ENCODE measurements at regions not wholly inside any gene's neighbourhood (a gene's known extent, or its start where the extent isn't known, plus 50 kb on each side); places are given as distances from the start of the nearest gene placed in this dataset.

DNA sequence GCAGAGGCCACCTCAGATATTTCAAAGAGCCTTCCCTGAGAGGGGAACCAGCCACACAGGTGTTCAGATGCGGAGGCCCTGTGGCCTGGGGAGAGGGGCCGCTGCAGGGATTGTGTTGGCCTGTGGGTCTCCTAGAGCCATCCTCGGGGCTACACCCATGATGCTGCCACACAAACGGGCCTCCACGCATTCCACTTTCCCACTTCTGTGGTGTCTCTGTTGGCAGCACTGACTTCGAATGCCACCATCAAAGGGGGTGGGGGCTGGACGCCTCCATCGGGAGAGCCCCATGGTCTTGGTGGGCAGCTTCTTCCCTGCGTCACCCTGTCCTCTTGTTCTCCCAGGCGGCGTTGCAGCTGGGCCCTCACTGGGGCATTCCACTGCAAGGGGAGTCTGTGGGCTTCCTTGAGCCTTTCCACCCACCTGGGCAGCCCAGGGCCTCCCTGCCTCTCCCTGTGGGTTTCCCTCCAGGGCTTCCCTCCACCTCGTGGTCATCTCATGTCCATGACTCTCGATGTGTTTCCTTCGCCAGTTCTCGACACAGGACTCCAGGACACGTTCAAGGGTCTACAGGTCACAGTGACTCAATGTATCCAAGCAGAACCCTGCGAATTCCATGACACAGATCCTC lies 145.5 kb downstream of the ERMARD start:
- peak; percentile 54 for DNase-seq (ENCODE audit: low spot score)
- no peak overlapping the region for H3K4me3 ChIP-seq
- H3K27ac ChIP-seq: no peak overlapping the region
- no peaks in the 10 kb centered on the region for H3K4me1 ChIP-seq
- H3K27me3 ChIP-seq: no peaks in the 10 kb centered on the region
- no peaks in the 10 kb centered on the region for H3K36me3 ChIP-seq
- TF ChIP-seq, protein P1, sequence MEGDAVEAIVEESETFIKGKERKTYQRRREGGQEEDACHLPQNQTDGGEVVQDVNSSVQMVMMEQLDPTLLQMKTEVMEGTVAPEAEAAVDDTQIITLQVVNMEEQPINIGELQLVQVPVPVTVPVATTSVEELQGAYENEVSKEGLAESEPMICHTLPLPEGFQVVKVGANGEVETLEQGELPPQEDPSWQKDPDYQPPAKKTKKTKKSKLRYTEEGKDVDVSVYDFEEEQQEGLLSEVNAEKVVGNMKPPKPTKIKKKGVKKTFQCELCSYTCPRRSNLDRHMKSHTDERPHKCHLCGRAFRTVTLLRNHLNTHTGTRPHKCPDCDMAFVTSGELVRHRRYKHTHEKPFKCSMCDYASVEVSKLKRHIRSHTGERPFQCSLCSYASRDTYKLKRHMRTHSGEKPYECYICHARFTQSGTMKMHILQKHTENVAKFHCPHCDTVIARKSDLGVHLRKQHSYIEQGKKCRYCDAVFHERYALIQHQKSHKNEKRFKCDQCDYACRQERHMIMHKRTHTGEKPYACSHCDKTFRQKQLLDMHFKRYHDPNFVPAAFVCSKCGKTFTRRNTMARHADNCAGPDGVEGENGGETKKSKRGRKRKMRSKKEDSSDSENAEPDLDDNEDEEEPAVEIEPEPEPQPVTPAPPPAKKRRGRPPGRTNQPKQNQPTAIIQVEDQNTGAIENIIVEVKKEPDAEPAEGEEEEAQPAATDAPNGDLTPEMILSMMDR (IDR thresholded peaks at IDR 0.05): no peak
- H3K9me3 ChIP-seq: no peaks in the 10 kb centered on the region

GRCh38 chr6:169895926-169896761 lies 144.7 kb downstream of the ERMARD start:
- peak; percentile 54 for DNase-seq (ENCODE audit: low spot score)
- H3K4me3 ChIP-seq: no peak overlapping the region
- no peaks in the 10 kb centered on the region for H3K4me1 ChIP-seq
- TF ChIP-seq, protein P1 (IDR thresholded peaks at IDR 0.05): no peak
- H3K36me3 ChIP-seq: no peaks in the 10 kb centered on the region
- H3K27me3 ChIP-seq: no peaks in the 10 kb centered on the region
- H3K27ac ChIP-seq: no peak overlapping the region
- no peaks in the 10 kb centered on the region for H3K9me3 ChIP-seq

DNA sequence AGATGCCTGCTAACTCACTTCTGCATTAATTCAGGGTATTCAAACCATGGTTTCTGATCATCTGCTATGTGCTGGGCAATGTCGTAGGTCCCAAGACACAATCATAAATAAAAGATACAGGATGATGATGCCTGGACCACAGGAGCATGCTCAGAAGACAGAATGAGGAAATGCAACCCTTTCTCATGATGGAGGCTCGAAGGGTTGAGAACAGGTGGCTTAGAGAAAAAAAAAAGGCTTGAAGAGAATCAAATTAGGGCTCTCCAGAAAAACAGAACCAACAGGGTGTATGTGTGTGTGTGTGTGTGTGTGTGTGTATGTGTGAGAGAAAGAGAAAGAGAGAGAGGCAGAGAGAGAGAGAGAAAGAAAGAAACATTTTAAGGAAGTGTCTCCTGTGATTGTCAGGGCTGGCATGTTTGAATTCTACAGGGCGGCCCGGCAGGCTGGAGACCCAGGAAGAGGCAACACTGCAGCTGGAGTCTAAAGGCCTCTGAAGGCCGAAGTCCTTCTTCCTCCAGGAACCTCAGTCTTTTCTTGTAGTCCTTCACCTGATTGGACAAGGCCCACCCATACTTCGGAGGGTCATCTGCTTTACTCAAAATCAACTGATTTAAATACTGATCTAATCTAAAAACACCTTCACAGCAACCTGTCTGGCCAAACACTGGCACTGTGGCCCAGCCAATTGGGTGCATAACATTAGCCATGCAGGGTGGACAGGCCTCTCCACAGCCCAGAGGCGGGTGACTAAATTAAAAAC lies 143.8 kb downstream of the ERMARD start:
- Histone ChIP-seq H3K27ac (no peak overlapping the region), H3K9me3 (no peaks in the 10 kb centered on the region), H3K4me3 (no peak overlapping the region), H3K4me1 (no peaks in the 10 kb centered on the region), H3K36me3 (no peaks in the 10 kb centered on the region), H3K27me3 (no peaks in the 10 kb centered on the region)
- DNase-seq (ENCODE audit: low spot score): no peak
- TF ChIP-seq, protein P1 (IDR thresholded peaks at IDR 0.05): no peak

DNA sequence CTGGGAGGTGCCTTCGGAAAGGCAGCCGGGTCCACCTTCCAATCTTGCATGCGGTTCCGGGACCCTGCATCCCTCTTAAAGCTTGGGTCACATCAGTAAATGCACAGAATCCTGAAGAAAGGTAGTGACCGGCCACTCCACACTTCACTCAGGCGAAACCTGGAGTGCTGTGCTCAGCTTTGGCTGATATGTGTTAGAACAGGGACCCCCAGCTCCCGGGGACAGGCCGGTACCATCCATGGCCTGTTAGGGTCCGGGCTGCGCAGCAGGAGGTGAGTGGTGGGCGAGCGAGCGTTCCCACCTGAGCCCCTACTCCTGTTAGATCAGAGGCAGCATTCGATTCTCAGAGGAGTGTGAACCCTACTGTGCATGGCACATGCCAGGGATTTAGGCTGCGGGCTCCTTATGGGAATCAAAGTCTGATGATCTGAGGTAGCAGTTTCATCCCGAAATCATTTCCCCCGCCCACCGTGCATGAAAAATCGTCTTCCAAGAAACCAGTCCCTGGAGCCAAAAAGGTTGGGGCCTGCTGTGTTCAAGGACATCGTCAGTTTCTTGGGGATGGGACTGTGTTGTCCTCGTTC lies 143.0 kb downstream of the ERMARD start:
- H3K4me3 ChIP-seq: no peak overlapping the region
- TF ChIP-seq, protein P1 (IDR thresholded peaks at IDR 0.05): no peak
- no peaks in the 10 kb centered on the region for H3K9me3 ChIP-seq

DNA sequence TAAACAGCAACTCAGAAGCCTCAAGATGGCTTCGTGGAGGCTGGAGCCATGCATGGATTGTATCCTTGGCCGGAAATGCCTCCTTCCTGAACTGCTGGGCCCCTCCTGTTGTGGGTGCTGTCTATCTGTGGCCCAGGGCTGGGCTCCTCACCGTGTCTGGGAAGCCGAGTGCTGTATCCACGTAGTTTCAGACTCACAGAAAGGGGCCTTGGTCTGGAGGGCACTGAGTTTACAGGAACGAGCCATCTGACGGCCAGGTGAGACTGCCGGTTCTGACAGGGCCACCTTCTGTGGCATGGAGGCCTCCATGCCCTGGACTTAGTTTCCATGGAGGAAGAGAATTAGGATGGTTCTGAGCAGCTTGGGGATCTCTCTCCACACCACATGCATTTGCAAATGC lies 142.2 kb downstream of the ERMARD start:
- TF ChIP-seq, protein P1 (IDR thresholded peaks at IDR 0.05): no peak
- no peaks in the 10 kb centered on the region for H3K27me3 ChIP-seq
- H3K9me3 ChIP-seq: no peaks in the 10 kb centered on the region
- H3K27ac ChIP-seq: no peak overlapping the region
- H3K4me3 ChIP-seq: no peak overlapping the region
- no peaks in the 10 kb centered on the region for H3K36me3 ChIP-seq
- H3K4me1 ChIP-seq: no peaks in the 10 kb centered on the region
- peak; percentile 23 for DNase-seq (ENCODE audit: low spot score)

More for the DNA sequence above, 143.0 kb downstream of the ERMARD start:
- no peaks in the 10 kb centered on the region for H3K36me3 ChIP-seq
- H3K27me3 ChIP-seq: no peaks in the 10 kb centered on the region
- H3K27ac ChIP-seq: no peak overlapping the region
- DNase-seq (ENCODE audit: low spot score): peak; percentile 36
- no peaks in the 10 kb centered on the region for H3K4me1 ChIP-seq
